Mesendoderm (in vitro differentiated cells): ENCODE measurements at regions not wholly inside any gene's neighbourhood (a gene's known extent, or its start where the extent isn't known, plus 50 kb on each side); places are given as distances from the start of the nearest gene placed in this dataset.

Source experiments
- DNase-seq: peaks from one replicate; pipeline ENCODE4 v3.0.0; 2013
- H2AK5ac ChIP-seq: 2 replicates; pipeline ENCODE4 v1.6.1; 2013; ENCODE audit warnings: low read length, inconsistent platforms
- H2BK120ac ChIP-seq: 2 replicates; pipeline ENCODE4 v1.6.1; 2013; ENCODE audit warnings: low read depth, mild to moderate bottlenecking, low read length, moderate library complexity, mixed read lengths
- H2BK15ac ChIP-seq: replicated peaks from 2 replicates; pipeline ENCODE4 v1.6.1; 2013; ENCODE audit warnings: low read depth, mild to moderate bottlenecking, moderate library complexity
- H2BK5ac ChIP-seq: 2 replicates; pipeline ENCODE4 v1.6.1; 2013; ENCODE audit warnings: low read length, inconsistent platforms
- H3K18ac ChIP-seq: 2 replicates; pipeline ENCODE4 v1.6.1; 2013; ENCODE audit warnings: mild to moderate bottlenecking, low read length, mixed read lengths
- H3K23ac ChIP-seq: one replicate; pipeline ENCODE4 v1.6.1; 2013; ENCODE audit warnings: low read length
- H3K27ac ChIP-seq: 2 replicates; pipeline ENCODE4 v1.5.1; 2013; ENCODE audit warnings: low read depth, mild to moderate bottlenecking, inconsistent platforms, low read length, moderate library complexity
- H3K27me3 ChIP-seq: 2 replicates; pipeline ENCODE4 v1.6.1; 2013; ENCODE audit warnings: low read length, control low read depth, mild to moderate bottlenecking, inconsistent platforms; ENCODE audit not compliant: insufficient read depth, poor library complexity
- H3K36me3 ChIP-seq: 2 replicates; pipeline ENCODE4 v1.6.1; 2013; ENCODE audit warnings: low read length, inconsistent platforms; ENCODE audit not compliant: control insufficient read depth, insufficient read depth
- H3K4ac ChIP-seq: one replicate; pipeline ENCODE4 v1.6.1; 2013; ENCODE audit warnings: low read depth, mild to moderate bottlenecking, low read length, moderate library complexity
- H3K4me1 ChIP-seq: 2 replicates; pipeline ENCODE4 v1.6.1; 2013; ENCODE audit warnings: low read depth, low read length, inconsistent platforms; ENCODE audit not compliant: control insufficient read depth
- H3K4me2 ChIP-seq: 2 replicates; pipeline ENCODE4 v1.6.1; 2013; ENCODE audit warnings: low read length
- H3K4me3 ChIP-seq: 2 replicates; pipeline ENCODE4 v1.5.1; 2013; ENCODE audit warnings: mild to moderate bottlenecking, low read length
- H3K56ac ChIP-seq: one replicate; pipeline ENCODE4 v1.6.1; 2013; ENCODE audit warnings: low read length
- H3K79me1 ChIP-seq: 2 replicates; pipeline ENCODE4 v1.6.1; 2013; ENCODE audit warnings: low read length, inconsistent platforms
- H3K79me2 ChIP-seq: 2 replicates; pipeline ENCODE4 v1.6.1; 2013; ENCODE audit warnings: mild to moderate bottlenecking, low read length; ENCODE audit not compliant: control insufficient read depth, insufficient read depth
- H3K9ac ChIP-seq: 2 replicates; pipeline ENCODE4 v1.6.1; 2013; ENCODE audit warnings: low read length, inconsistent platforms
- H4K5ac ChIP-seq: one replicate; pipeline ENCODE4 v1.6.1; 2013; ENCODE audit warnings: low read length
- H4K8ac ChIP-seq: one replicate; pipeline ENCODE4 v1.6.1; 2013; ENCODE audit warnings: low read depth, mild to moderate bottlenecking, control low read depth, low read length, moderate library complexity
- WGBS: extraction: QIAGEN DNeasy Blood & Tissue Kit; methylation state at CpG from one replicate; pipeline ENCODE4 v1.1.7; 2013; ENCODE audit warnings: low lambda C conversion rate, missing lambda C conversion rate; ENCODE audit not compliant: insufficient coverage; ENCODE audit errors: extremely low coverage; 5-methylcytosine and 5-hydroxymethylcytosine counted together

DNA sequence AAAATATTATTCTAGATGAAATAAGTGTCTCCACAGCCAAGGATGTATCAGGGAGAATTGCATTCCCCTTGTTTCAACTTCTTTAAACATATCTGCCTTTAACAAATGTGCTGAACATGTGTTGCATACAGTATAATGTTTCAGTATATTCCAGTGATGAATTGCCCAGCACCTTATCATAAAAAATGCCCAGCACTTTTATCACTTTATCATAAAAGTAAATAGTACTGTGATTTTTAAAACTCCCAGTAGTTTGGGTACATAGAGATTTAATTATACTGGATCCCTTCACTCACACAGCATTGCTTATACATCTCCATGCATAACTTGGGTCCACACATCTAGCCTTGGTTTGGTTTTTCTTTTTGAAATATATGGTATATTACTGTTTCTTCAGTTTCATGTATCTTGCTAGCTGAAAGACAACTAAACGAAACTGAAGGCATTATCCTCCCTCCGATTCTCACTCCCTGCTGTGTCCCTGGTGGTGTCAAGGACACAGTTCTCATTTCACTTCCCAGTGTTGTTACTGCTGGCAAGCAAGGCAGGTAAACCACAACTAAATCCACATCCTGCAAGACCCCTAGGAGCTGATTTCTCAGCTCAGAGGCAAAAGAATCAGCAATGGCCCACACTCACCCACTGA is 118.2 kb upstream of the SLC44A3 start:
- Histone ChIP-seq H3K9ac (no peak overlapping the region), H3K27ac (peak overlapping the region; percentile 16), H2BK15ac (no peak overlapping the region), H3K79me1 (no peaks in the 10 kb centered on the region), H4K8ac (no peak overlapping the region), H2AK5ac (no peak overlapping the region), H3K27me3 (no peaks in the 10 kb centered on the region), H3K4ac (no peak overlapping the region), H2BK120ac (no peak overlapping the region), H2BK5ac (no peak overlapping the region), H3K4me3 (no peak overlapping the region), H3K4me2 (no peak overlapping the region), H3K23ac (no peak overlapping the region), H3K79me2 (no peaks in the 10 kb centered on the region), H3K36me3 (no peaks in the 10 kb centered on the region), H3K56ac (peak overlapping the region; percentile 49), H3K4me1 (peaks cover 6% of the 10 kb centered on the region), H3K18ac (no peak overlapping the region), H4K5ac (peak overlapping the region; percentile 25)
- WGBS: no CpG with 5 or more reads among the region's 2 CpGs
- peak; percentile 33 for DNase-seq

DNA sequence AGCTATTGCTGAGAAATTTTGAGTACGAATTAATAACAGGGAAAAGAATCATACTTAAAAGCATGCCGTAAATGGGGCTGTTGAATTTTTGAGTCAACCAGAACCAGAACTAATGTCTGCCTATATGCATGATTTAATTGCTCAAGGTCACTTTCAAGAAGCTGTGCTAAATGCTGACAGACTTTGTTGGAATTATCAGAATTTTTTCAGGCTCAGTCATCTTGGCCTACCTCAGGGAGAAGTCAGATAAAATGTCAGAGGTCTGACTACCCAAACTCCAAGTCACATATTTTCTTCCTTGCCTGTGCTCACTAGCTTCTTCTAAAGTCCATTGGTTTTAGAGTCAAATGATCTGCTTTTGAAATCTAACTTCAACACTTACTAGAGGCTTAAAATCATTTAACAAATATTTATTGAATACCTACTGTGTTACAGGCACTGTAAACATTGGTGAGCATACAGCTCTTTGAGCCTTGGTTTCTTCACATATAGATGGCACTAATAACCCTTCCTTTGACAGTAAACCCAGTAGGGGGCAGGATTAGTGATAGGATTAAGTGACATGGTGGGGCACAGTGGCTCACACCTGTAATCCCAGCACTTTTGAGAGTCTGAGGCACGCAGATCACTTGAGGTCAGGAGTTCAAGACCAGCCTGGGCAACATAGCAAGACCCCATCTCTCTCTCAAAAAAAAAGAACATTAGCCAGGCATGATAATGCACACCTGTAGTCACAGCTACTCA is 121.2 kb upstream of the SLC44A3 start:
- H3K36me3 ChIP-seq: no peaks in the 10 kb centered on the region
- no CpG with 5 or more reads among the region's 3 CpGs for WGBS
- no peak overlapping the region for H3K4ac ChIP-seq
- no peak overlapping the region for H3K56ac ChIP-seq
- H3K27ac ChIP-seq: no peak overlapping the region
- H4K8ac ChIP-seq: no peak overlapping the region
- H3K79me2 ChIP-seq: no peaks in the 10 kb centered on the region
- H3K27me3 ChIP-seq: no peaks in the 10 kb centered on the region
- no peak overlapping the region for H3K18ac ChIP-seq
- no peaks in the 10 kb centered on the region for H3K79me1 ChIP-seq
- no peak overlapping the region for H2BK15ac ChIP-seq
- no peak overlapping the region for H3K4me2 ChIP-seq
- no peak overlapping the region for H3K4me3 ChIP-seq
- H2AK5ac ChIP-seq: no peak overlapping the region
- peaks cover 6% of the 10 kb centered on the region for H3K4me1 ChIP-seq
- DNase-seq: peak; percentile 68
- no peak overlapping the region for H2BK5ac ChIP-seq
- no peak overlapping the region for H3K9ac ChIP-seq
- H4K5ac ChIP-seq: no peak overlapping the region
- no peak overlapping the region for H2BK120ac ChIP-seq
- H3K23ac ChIP-seq: no peak overlapping the region

DNA sequence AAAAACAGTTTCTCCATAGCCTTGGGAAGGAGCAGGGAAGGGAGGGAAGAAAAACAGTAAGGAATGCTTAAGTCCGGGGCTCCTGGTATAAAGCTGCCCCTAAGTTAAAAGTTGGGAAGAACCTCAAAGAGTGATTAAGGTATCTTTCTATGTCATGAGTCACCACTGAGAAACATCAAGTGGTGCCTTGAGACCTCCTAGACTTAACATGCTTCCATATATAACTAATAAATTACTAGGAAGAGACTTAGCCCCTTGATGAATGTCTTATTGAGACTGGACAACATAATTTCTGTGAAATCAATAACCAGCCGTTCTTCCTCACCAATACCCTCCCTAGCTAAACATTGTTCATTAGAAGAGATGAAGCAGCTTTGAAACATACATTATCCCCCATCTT is 121.8 kb upstream of the SLC44A3 start:
- Histone ChIP-seq H4K8ac (no peak overlapping the region), H2BK5ac (no peak overlapping the region), H3K4me1 (peaks cover 6% of the 10 kb centered on the region), H3K79me2 (no peaks in the 10 kb centered on the region), H3K27ac (no peak overlapping the region), H3K4me2 (no peak overlapping the region), H4K5ac (no peak overlapping the region), H3K56ac (no peak overlapping the region), H2BK120ac (no peak overlapping the region), H3K18ac (peak overlapping the region; percentile 12), H3K36me3 (no peaks in the 10 kb centered on the region), H3K4ac (no peak overlapping the region), H2BK15ac (peak overlapping the region; percentile 47), H3K9ac (no peak overlapping the region), H3K4me3 (no peak overlapping the region), H3K79me1 (no peaks in the 10 kb centered on the region), H2AK5ac (no peak overlapping the region), H3K27me3 (no peaks in the 10 kb centered on the region), H3K23ac (no peak overlapping the region)
- DNase-seq: peak; percentile 27
- WGBS: no CpG with 5 or more reads among the region's 2 CpGs

DNA sequence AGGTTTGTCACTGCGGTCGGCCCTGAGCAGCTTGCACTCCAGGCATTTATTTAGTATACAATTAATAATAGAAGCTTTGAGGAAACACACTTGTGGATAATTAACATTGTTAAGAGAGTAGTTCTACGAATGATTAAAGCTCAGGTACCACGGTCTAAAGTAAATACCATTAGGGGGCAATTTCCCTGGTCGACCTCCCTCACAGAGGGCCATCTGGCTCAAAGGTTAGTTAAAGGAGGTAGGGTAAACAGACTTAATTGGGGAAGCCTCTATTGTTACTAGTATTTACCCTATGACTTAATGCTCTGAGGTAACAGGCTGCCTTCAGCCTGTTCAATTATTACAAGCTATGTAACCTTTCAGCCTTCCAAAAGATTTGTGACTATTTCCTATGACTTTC is 122.3 kb upstream of the SLC44A3 start:
- Histone ChIP-seq H3K36me3 (no peaks in the 10 kb centered on the region), H3K23ac (no peak overlapping the region), H2BK15ac (no peak overlapping the region), H3K18ac (no peak overlapping the region), H3K4ac (no peak overlapping the region), H4K8ac (no peak overlapping the region), H3K4me2 (no peak overlapping the region), H2BK5ac (no peak overlapping the region), H2AK5ac (no peak overlapping the region), H2BK120ac (no peak overlapping the region), H3K27ac (no peak overlapping the region), H4K5ac (no peak overlapping the region), H3K79me1 (no peaks in the 10 kb centered on the region), H3K79me2 (no peaks in the 10 kb centered on the region), H3K4me1 (peaks cover 6% of the 10 kb centered on the region), H3K56ac (no peak overlapping the region), H3K9ac (no peak overlapping the region), H3K27me3 (no peaks in the 10 kb centered on the region), H3K4me3 (no peak overlapping the region)
- DNase-seq: no peak
- no CpG with 5 or more reads among the region's 5 CpGs for WGBS

DNA sequence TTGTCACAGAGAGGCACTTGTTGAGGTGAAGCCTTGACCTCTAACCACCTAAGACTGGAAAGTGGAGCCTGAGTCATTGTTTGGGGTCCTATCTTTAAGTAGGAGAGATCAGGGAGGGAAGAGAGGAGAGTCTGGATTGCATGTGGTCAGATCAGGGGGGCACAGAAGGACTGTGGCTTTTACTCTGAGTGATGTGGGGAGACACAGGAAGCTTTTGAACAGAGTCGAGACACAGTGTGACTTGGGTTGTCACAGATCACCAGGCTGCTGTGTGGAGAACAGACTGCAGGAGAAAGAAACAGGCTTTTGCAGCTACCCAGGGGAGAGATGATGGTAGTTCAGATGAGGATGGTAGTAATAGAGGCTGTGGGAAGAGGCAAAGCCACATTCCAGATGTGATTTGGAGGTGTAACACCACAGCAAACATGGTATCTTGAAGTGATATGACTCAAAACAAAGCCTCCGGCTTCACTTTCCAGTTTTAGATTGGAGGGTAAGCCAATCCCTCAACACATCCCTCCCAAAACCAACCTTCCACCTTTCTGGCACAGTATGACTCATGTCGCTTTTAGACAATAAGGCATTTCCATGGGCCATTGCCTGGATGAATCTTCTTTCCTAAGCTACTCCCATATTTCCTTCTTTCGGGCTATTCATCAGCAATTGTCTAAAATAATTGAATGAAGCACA is 125.8 kb upstream of the SLC44A3 start:
- Histone ChIP-seq H3K27me3 (no peaks in the 10 kb centered on the region), H3K4me3 (no peak overlapping the region), H3K9ac (no peak overlapping the region), H3K4ac (no peak overlapping the region), H4K8ac (no peak overlapping the region), H2BK15ac (no peak overlapping the region), H3K18ac (peak overlapping the region; percentile 1), H3K27ac (no peak overlapping the region), H2BK5ac (no peak overlapping the region), H3K4me2 (no peak overlapping the region), H2BK120ac (no peak overlapping the region), H2AK5ac (no peak overlapping the region), H3K36me3 (no peaks in the 10 kb centered on the region), H3K56ac (no peak overlapping the region), H3K4me1 (no peaks in the 10 kb centered on the region), H4K5ac (no peak overlapping the region), H3K23ac (no peak overlapping the region), H3K79me2 (no peaks in the 10 kb centered on the region), H3K79me1 (no peaks in the 10 kb centered on the region)
- no peak for DNase-seq
- WGBS: no CpG with 5 or more reads among the region's 4 CpGs
